A673 (cell line): ENCODE measurements at regions not wholly inside any gene's neighbourhood (a gene's known extent, or its start where the extent isn't known, plus 50 kb on each side); places are given as distances from the start of the nearest gene placed in this dataset.

Experiments
- EZH2 ChIP-seq: fragments of 200-600 bp; sonication (generic); IDR thresholded peaks from 2 replicates; pipeline ENCODE4 v1.6.1; 2017; ENCODE audit warnings: borderline replicate concordance, low read depth, mild to moderate bottlenecking, mixed read lengths, antibody characterized with exemption, low read length; ENCODE audit not compliant: poor library complexity, severe bottlenecking
- TF ChIP-seq, protein P1 (sequence below): fragments of 300-800, 200-600 bp; sonication (generic); conservative IDR thresholded peaks from 2 replicates; pipeline ENCODE4 v1.5.1; 2017; ENCODE audit warnings: low read depth, mild to moderate bottlenecking, antibody characterized with exemption, low read length, moderate library complexity, mixed read lengths

DNA sequence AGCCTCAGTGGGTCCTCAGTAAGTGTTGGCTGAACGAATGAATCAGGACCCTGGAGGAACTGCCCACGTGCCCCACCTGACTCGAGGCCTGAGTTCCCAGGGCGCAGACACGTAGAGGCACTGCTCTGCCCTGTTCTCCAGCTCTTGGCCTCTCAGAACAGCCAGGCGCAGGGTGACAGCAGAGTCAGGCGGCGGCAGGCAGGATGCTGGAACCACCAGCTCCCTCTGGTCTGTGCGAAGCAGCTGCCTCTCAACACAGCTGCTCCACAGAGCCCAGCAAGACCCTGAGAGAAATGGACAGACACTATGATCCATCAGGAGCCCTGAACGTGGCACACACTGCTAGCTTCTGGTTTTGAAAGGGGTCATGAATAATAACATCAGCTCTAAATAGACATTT, 53.1 kb upstream of the BCO1 start:
- TF ChIP-seq, protein P1, sequence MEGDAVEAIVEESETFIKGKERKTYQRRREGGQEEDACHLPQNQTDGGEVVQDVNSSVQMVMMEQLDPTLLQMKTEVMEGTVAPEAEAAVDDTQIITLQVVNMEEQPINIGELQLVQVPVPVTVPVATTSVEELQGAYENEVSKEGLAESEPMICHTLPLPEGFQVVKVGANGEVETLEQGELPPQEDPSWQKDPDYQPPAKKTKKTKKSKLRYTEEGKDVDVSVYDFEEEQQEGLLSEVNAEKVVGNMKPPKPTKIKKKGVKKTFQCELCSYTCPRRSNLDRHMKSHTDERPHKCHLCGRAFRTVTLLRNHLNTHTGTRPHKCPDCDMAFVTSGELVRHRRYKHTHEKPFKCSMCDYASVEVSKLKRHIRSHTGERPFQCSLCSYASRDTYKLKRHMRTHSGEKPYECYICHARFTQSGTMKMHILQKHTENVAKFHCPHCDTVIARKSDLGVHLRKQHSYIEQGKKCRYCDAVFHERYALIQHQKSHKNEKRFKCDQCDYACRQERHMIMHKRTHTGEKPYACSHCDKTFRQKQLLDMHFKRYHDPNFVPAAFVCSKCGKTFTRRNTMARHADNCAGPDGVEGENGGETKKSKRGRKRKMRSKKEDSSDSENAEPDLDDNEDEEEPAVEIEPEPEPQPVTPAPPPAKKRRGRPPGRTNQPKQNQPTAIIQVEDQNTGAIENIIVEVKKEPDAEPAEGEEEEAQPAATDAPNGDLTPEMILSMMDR: no peak
- no peak for TF ChIP-seq EZH2
